HEK293 (cell line): ENCODE measurements at regions not wholly inside any gene's neighbourhood (a gene's known extent, or its start where the extent isn't known, plus 50 kb on each side); places are given as distances from the start of the nearest gene placed in this dataset.

Experiments used
- CTCF ChIA-PET: fragments of 350-600 bp; formaldehyde crosslinking; extraction: SDS; loops from one replicate; lab custom pipeline; 2021; ENCODE audit warnings: antibody characterized with exemption; lab: Yijun Ruan, JAX
- POLR2A ChIA-PET: fragments of 300-600 bp; formaldehyde crosslinking; extraction: SDS; loops from one replicate; lab custom pipeline; 2020; ENCODE audit warnings: antibody characterized with exemption, inconsistent platforms; lab: Yijun Ruan, JAX
- H3K27ac ChIP-seq: fragments of 200-500 bp; sonication (Bioruptor generic); 2 replicates; pipeline ENCODE4 v1.5.1; 2014; ENCODE audit warnings: low read depth, low read length, control low read depth, inconsistent platforms; ENCODE audit errors: extremely low read depth
- H3K36me3 ChIP-seq, 2 experiments: fragments of 200-500 bp in 1 of 2; sonication (Bioruptor generic) in 1 of 2; 1 replicate in 1 of 2; 2 replicates in 1 of 2; pipeline ENCODE4 v1.5.1; 2014 to 2017; ENCODE audit warnings: inconsistent platforms in 2 of 2, low read length in 2 of 2; ENCODE audit not compliant: control insufficient read depth in 2 of 2, insufficient read depth in 1 of 2
- H3K4me1 ChIP-seq: fragments of 200-500 bp; sonication (Bioruptor generic); 2 replicates; pipeline ENCODE4 v1.5.1; 2014; ENCODE audit warnings: mild to moderate bottlenecking, low read length, inconsistent platforms; ENCODE audit not compliant: control insufficient read depth, insufficient read depth
- H3K4me3 ChIP-seq: 2 replicates; pipeline ENCODE4 v1.5.1; 2011; ENCODE audit warnings: low read depth, mild to moderate bottlenecking, control low read depth, low read length, moderate library complexity
- H3K9me3 ChIP-seq: fragments of 200-500 bp; sonication (Bioruptor generic); 2 replicates; pipeline ENCODE4 v1.5.1; 2014; ENCODE audit warnings: low read depth, low read length, inconsistent platforms; ENCODE audit not compliant: control insufficient read depth, insufficient read depth
- EGR2 ChIP-seq: fragments of 450-650 bp; formaldehyde crosslinking; IDR thresholded peaks from 2 replicates; pipeline ENCODE4 v1.5.1; 2016; ENCODE audit warnings: low read depth, missing biosample characterization, missing genetic modification characterization
- KLF8 ChIP-seq: fragments of 450-650 bp; formaldehyde crosslinking; IDR thresholded peaks from 2 replicates; pipeline ENCODE4 v1.5.1; 2016; ENCODE audit warnings: missing biosample characterization, missing genetic modification characterization
- REST ChIP-seq: fragments of 450-650 bp; formaldehyde crosslinking; IDR thresholded peaks from 2 replicates; pipeline ENCODE4 v1.5.1; 2016; ENCODE audit warnings: missing biosample characterization, missing genetic modification characterization
- SCRT2 ChIP-seq: fragments of 450-650 bp; formaldehyde crosslinking; IDR thresholded peaks from 2 replicates; pipeline ENCODE4 v1.5.1; 2016; ENCODE audit warnings: missing biosample characterization, missing genetic modification characterization
- SP7 ChIP-seq: fragments of 450-650 bp; formaldehyde crosslinking; IDR thresholded peaks from 2 replicates; pipeline ENCODE4 v1.5.1; 2016; ENCODE audit warnings: missing biosample characterization, missing genetic modification characterization
- TRIM28 ChIP-seq: IDR thresholded peaks from 2 replicates; pipeline ENCODE4 v1.6.1; 2011; ENCODE audit warnings: low read length, control low read depth, borderline replicate concordance
- ZBTB11 ChIP-seq: fragments of 450-650 bp; formaldehyde crosslinking; conservative IDR thresholded peaks from 2 replicates; pipeline ENCODE4 v1.5.1; 2016; ENCODE audit warnings: low read depth, missing biosample characterization, missing genetic modification characterization
- ZBTB17 ChIP-seq: fragments of 450-650 bp; formaldehyde crosslinking; IDR thresholded peaks from 2 replicates; pipeline ENCODE4 v1.5.1; 2016; ENCODE audit warnings: missing biosample characterization, missing genetic modification characterization
- ZNF112 ChIP-seq: fragments of 450-650 bp; formaldehyde crosslinking; IDR thresholded peaks from 2 replicates; pipeline ENCODE4 v1.5.0; 2017; ENCODE audit warnings: missing biosample characterization, missing genetic modification characterization
- ZNF146 ChIP-seq: fragments of 450-650 bp; formaldehyde crosslinking; IDR thresholded peaks from 2 replicates; pipeline ENCODE4 v1.5.1; 2016; ENCODE audit warnings: missing biosample characterization, missing genetic modification characterization
- ZNF24 ChIP-seq: fragments of 450-650 bp; formaldehyde crosslinking; IDR thresholded peaks from 2 replicates; pipeline ENCODE4 v1.5.1; 2016; ENCODE audit warnings: missing biosample characterization, missing genetic modification characterization
- ZNF292 ChIP-seq: fragments of 450-650 bp; formaldehyde crosslinking; IDR thresholded peaks from 2 replicates; pipeline ENCODE4 v1.5.1; 2016; ENCODE audit warnings: low read depth, missing biosample characterization, missing genetic modification characterization, borderline replicate concordance
- ZNF350 ChIP-seq: fragments of 450-650 bp; formaldehyde crosslinking; IDR thresholded peaks from 2 replicates; pipeline ENCODE4 v1.5.0; 2017; ENCODE audit warnings: missing biosample characterization, mild to moderate bottlenecking, missing genetic modification characterization
- ZNF394 ChIP-seq: fragments of 450-650 bp; formaldehyde crosslinking; IDR thresholded peaks from 2 replicates; pipeline ENCODE4 v1.5.1; 2016; ENCODE audit warnings: missing biosample characterization, missing genetic modification characterization, mild to moderate bottlenecking, moderate library complexity, borderline replicate concordance
- ZNF449 ChIP-seq: fragments of 450-650 bp; formaldehyde crosslinking; IDR thresholded peaks from 2 replicates; pipeline ENCODE4 v1.5.1; 2017; ENCODE audit warnings: missing biosample characterization, mild to moderate bottlenecking, missing genetic modification characterization, moderate library complexity
- ZNF488 ChIP-seq: fragments of 450-650 bp; formaldehyde crosslinking; IDR thresholded peaks from 2 replicates; pipeline ENCODE4 v1.5.1; 2016; ENCODE audit warnings: missing biosample characterization, missing genetic modification characterization
- ZNF639 ChIP-seq: fragments of 450-650 bp; formaldehyde crosslinking; IDR thresholded peaks from 2 replicates; pipeline ENCODE4 v1.5.1; 2016; ENCODE audit warnings: missing biosample characterization, missing genetic modification characterization
- ZNF658 ChIP-seq: fragments of 450-650 bp; formaldehyde crosslinking; IDR thresholded peaks from 2 replicates; pipeline ENCODE4; 2016; ENCODE audit warnings: missing biosample characterization, missing genetic modification characterization
- ZNF701 ChIP-seq: fragments of 450-650 bp; formaldehyde crosslinking; IDR thresholded peaks from 2 replicates; pipeline ENCODE4 v1.5.1; 2016; ENCODE audit warnings: missing biosample characterization, missing genetic modification characterization
- ZNF707 ChIP-seq: fragments of 450-650 bp; formaldehyde crosslinking; IDR thresholded peaks from 2 replicates; pipeline ENCODE4 v1.5.1; 2016; ENCODE audit warnings: missing biosample characterization, missing genetic modification characterization
- ZNF76 ChIP-seq: fragments of 450-650 bp; formaldehyde crosslinking; IDR thresholded peaks from 2 replicates; pipeline ENCODE4; 2016; ENCODE audit warnings: low read depth, missing biosample characterization, missing genetic modification characterization, borderline replicate concordance
- ZNF768 ChIP-seq: fragments of 450-650 bp; formaldehyde crosslinking; IDR thresholded peaks from 2 replicates; pipeline ENCODE4 v1.5.1; 2018; ENCODE audit warnings: missing biosample characterization, mild to moderate bottlenecking, missing genetic modification characterization
- ZNF777 ChIP-seq: fragments of 450-650 bp; formaldehyde crosslinking; IDR thresholded peaks from 2 replicates; pipeline ENCODE4 v1.5.1; 2017; ENCODE audit warnings: missing biosample characterization, missing genetic modification characterization, borderline replicate concordance
- ZNF791 ChIP-seq: fragments of 450-650 bp; formaldehyde crosslinking; IDR thresholded peaks from 2 replicates; pipeline ENCODE4 v1.5.1; 2016; ENCODE audit warnings: missing biosample characterization, missing genetic modification characterization
- ZSCAN30 ChIP-seq: fragments of 450-650 bp; IDR thresholded peaks from 2 replicates; pipeline ENCODE4 v1.5.1; 2018; ENCODE audit warnings: missing biosample characterization, mild to moderate bottlenecking, missing genetic modification characterization, moderate library complexity

GRCh38 chr4:35948171-35948570 is 296.1 kb downstream of the ARAP2 start:
- TF ChIP-seq ZNF701 (tag by site-specific recombination) (no peak), ZNF112 (no peak), ZSCAN30 (tag by site-specific recombination) (no peak), SP7 (no peak), ZNF24 (tag by site-specific recombination) (no peak), ZNF146 (tag by site-specific recombination) (no peak), ZNF791 (tag by site-specific recombination) (no peak), ZBTB11 (tag by site-specific recombination) (no peak), ZNF350 (tag by site-specific recombination) (no peak), ZNF488 (tag by site-specific recombination) (no peak), ZNF658 (tag by site-specific recombination) (no peak), EGR2 (tag by site-specific recombination) (no peak), SCRT2 (tag by site-specific recombination) (no peak), KLF8 (tag by site-specific recombination) (no peak), TRIM28 (no peak), ZNF768 (tag by site-specific recombination) (no peak), ZNF449 (tag by site-specific recombination) (no peak), ZNF394 (no peak)
- H3K9me3 ChIP-seq, result no peaks in the 10 kb centered on the region
- H3K4me1 ChIP-seq, result no peaks in the 10 kb centered on the region
- POLR2A ChIA-PET, result no interaction called here
- no peaks in the 10 kb centered on the region for H3K36me3 ChIP-seq
- CTCF ChIA-PET, result no interaction called here
- H3K4me3 ChIP-seq, result no peak overlapping the region
- no peak overlapping the region for H3K27ac ChIP-seq

GRCh38 chr4:35950442-35950841 is 293.9 kb downstream of the ARAP2 start:
- POLR2A ChIA-PET, result no interaction called here
- H3K4me1 ChIP-seq, result no peaks in the 10 kb centered on the region

GRCh38 chr4:35952751-35953150 is 291.6 kb downstream of the ARAP2 start:
- no peaks in the 10 kb centered on the region for H3K9me3 ChIP-seq
- POLR2A ChIA-PET, result no interaction called here
- no peak overlapping the region for H3K4me3 ChIP-seq
- CTCF ChIA-PET, result no interaction called here
- H3K36me3 ChIP-seq, result no peaks in the 10 kb centered on the region
- H3K4me1 ChIP-seq, result no peaks in the 10 kb centered on the region
- no peak overlapping the region for H3K27ac ChIP-seq
- TF ChIP-seq ZNF292 (tag by site-specific recombination) (no peak), ZBTB17 (tag by site-specific recombination) (no peak), REST (tag by site-specific recombination) (no peak), ZNF76 (tag by site-specific recombination) (no peak), ZNF639 (no peak)

More at GRCh38 chr4:35950442-35950841, 293.9 kb downstream of the ARAP2 start:
- Histone ChIP-seq H3K9me3 (no peaks in the 10 kb centered on the region), H3K4me3 (no peak overlapping the region), H3K36me3 (no peaks in the 10 kb centered on the region), H3K27ac (no peak overlapping the region)
- TF ChIP-seq ZNF777 (no peak), ZNF707 (tag by site-specific recombination) (peak; percentile 60)
- CTCF ChIA-PET, result no interaction called here
